Kidney (tissue), 13 donors: ENCODE measurements at regions not wholly inside any gene's neighbourhood (a gene's known extent, or its start where the extent isn't known, plus 50 kb on each side); places are given as distances from the start of the nearest gene placed in this dataset.
A peak's percentile ranks its signal among the peaks of the same experiment; 100 is the strongest.

Experiments used
- DNase-seq, 5 donors: peaks; one replicate each; pipeline ENCODE4 v3.0.0-alpha.2; 2013 to 2020
- FAIRE-seq: peaks from 2 replicates; lab custom pipeline; 2012; peaks lifted over from hg19 to GRCh38; lab: Jason Lieb, UNC
- H3K27ac ChIP-seq, 2 donors: one replicate each; pipeline ENCODE4 v1.7.0; 2013; ENCODE audit warnings: low read depth in 2 of 2, low read length in 2 of 2, inconsistent platforms in 1 of 2
- H3K27me3 ChIP-seq: one replicate; pipeline ENCODE4 v1.7.1; 2013; ENCODE audit warnings: low read length, inconsistent platforms; ENCODE audit not compliant: control insufficient read depth, insufficient read depth
- H3K36me3 ChIP-seq, 3 donors: one replicate each; pipeline versions ENCODE4 v1.7.0 to v1.7.1; 2013; ENCODE audit warnings: low read length in 3 of 3, control low read depth in 1 of 3, inconsistent platforms in 1 of 3; ENCODE audit not compliant: insufficient read depth in 3 of 3, control insufficient read depth in 2 of 3
- H3K4me1 ChIP-seq, 3 donors: one replicate each; pipeline versions ENCODE4 v1.7.0 to v1.7.1; 2013; ENCODE audit warnings: low read length in 3 of 3, inconsistent platforms in 1 of 3, low read depth in 1 of 3; ENCODE audit not compliant: control insufficient read depth in 2 of 3, insufficient read depth in 2 of 3
- H3K4me3 ChIP-seq, 3 donors: one replicate each; pipeline versions ENCODE4 v1.7.0 to v1.8.1; 2013; ENCODE audit warnings: low read length in 3 of 3, control low read depth in 1 of 3, inconsistent platforms in 1 of 3
- H3K9ac ChIP-seq, 3 donors: one replicate each; pipeline versions ENCODE4 v1.7.0 to v1.7.1; 2013; ENCODE audit warnings: low read length in 3 of 3, control low read depth in 1 of 3, inconsistent platforms in 1 of 3
- H3K9me3 ChIP-seq, 3 donors: one replicate each; pipeline versions ENCODE4 v1.7.0 to v1.7.1; 2013; ENCODE audit warnings: low read length in 3 of 3, control low read depth in 1 of 3, inconsistent platforms in 1 of 3; ENCODE audit not compliant: control insufficient read depth in 2 of 3, insufficient read depth in 1 of 3
- intact Hi-C: fragments of 100-400 bp; cut with DNase I; formaldehyde crosslinking; loops from one replicate; pipeline ENCODE4 v1.11.1; 2022
- TF ChIP-seq, protein P1 (sequence below): IDR thresholded peaks from 3 replicates; pipeline ENCODE4 v1.5.1; 2012; ENCODE audit warnings: mild to moderate bottlenecking, moderate library complexity, borderline replicate concordance; ENCODE audit not compliant: insufficient read depth; ENCODE audit errors: extremely low read depth
- donor health status: control.
- donor health status: control.
- donor health status: control.
- donor health status: control.
- donor health status: control.
- donor health status: DM: yes; HTN: yes; CAD: no.
- donor health status: Normal renal cell carcinoma (clear cell type).

DNA sequence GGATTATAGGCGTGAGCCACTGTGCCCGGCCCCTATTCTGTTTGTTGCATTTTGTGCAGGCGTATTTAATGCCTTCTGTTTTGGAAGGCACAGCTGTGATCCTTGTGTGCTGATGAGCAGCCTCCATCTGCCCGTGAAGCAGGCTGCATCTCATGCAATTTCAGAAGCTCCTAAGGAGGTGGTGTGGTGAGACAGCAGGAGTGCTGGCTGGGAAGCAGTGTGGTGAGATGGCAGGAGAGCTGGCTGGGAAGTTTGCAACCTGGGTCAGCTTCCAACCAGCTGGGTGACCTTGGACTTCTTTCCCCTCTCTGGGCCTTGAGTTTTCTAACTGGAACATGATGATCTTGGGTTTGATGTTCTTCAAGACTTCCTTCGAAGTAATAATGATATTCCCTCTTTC is 525.1 kb downstream of the TBC1D22A start:
- H3K4me3 ChIP-seq: no peak overlapping the region
- no peaks in the 10 kb centered on the region for H3K36me3 ChIP-seq
- no peak overlapping the region for H3K9ac ChIP-seq
- H3K4me1 ChIP-seq: no peaks in the 10 kb centered on the region
- H3K9me3 ChIP-seq: no peaks in the 10 kb centered on the region
- TF ChIP-seq, protein P1, sequence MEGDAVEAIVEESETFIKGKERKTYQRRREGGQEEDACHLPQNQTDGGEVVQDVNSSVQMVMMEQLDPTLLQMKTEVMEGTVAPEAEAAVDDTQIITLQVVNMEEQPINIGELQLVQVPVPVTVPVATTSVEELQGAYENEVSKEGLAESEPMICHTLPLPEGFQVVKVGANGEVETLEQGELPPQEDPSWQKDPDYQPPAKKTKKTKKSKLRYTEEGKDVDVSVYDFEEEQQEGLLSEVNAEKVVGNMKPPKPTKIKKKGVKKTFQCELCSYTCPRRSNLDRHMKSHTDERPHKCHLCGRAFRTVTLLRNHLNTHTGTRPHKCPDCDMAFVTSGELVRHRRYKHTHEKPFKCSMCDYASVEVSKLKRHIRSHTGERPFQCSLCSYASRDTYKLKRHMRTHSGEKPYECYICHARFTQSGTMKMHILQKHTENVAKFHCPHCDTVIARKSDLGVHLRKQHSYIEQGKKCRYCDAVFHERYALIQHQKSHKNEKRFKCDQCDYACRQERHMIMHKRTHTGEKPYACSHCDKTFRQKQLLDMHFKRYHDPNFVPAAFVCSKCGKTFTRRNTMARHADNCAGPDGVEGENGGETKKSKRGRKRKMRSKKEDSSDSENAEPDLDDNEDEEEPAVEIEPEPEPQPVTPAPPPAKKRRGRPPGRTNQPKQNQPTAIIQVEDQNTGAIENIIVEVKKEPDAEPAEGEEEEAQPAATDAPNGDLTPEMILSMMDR: no peak
- DNase-seq (peak in 1 of 5 donors; percentile 11), FAIRE-seq (no peak)
- no peak overlapping the region for H3K27ac ChIP-seq
- no peaks in the 10 kb centered on the region for H3K27me3 ChIP-seq
- intact Hi-C loops: no loop called here

- TF ChIP-seq, protein P1: no peak
- no peak for DNase-seq
- intact Hi-C loops: no loop called here
- Histone ChIP-seq H3K27ac (no peak overlapping the region), H3K4me1 (no peaks in the 10 kb centered on the region), H3K27me3 (no peaks in the 10 kb centered on the region), H3K4me3 (no peak overlapping the region), H3K36me3 (no peaks in the 10 kb centered on the region), H3K9me3 (no peaks in the 10 kb centered on the region), H3K9ac (no peak overlapping the region)
- no peak for FAIRE-seq
These were observed 524.1 kb downstream of the TBC1D22A start for GRCh38 chr22:47286590-47286989.

- Histone ChIP-seq H3K36me3 (no peaks in the 10 kb centered on the region), H3K4me3 (no peak overlapping the region), H3K27me3 (no peaks in the 10 kb centered on the region), H3K27ac (no peak overlapping the region), H3K4me1 (no peaks in the 10 kb centered on the region), H3K9me3 (no peaks in the 10 kb centered on the region), H3K9ac (no peak overlapping the region)
- TF ChIP-seq, protein P1: no peak
- intact Hi-C loops: no loop called here
- FAIRE-seq (no peak), DNase-seq (peak in 1 of 5 donors; percentile 69)
These were observed 523.5 kb downstream of the TBC1D22A start for GRCh38 chr22:47285981-47286380.

DNA sequence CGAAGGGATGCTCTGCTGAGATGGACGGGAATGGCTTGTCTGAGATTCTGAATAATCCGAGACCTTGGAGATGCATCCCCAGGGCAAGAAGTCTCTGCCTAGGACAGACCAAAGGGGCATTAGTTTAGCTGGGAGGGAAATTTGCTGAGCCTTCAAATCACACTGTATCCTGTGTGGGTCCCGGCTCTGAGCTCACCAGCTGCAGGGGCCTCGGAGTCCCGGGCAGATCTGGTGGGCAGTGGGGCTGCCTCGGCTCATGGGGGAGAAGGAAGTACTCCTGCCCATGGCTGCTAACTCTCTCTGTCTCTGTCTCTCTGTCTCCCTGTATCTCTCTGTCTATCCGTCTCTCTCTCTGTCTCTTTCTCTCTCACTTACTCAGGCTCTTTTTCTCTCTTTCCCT is 522.4 kb downstream of the TBC1D22A start:
- TF ChIP-seq, protein P1: no peak
- FAIRE-seq: no peak
- no peak overlapping the region for H3K27ac ChIP-seq
- no peak overlapping the region for H3K9ac ChIP-seq
- H3K27me3 ChIP-seq: no peaks in the 10 kb centered on the region
- H3K4me3 ChIP-seq: no peak overlapping the region
- no peaks in the 10 kb centered on the region for H3K4me1 ChIP-seq
- no peak for DNase-seq
- intact Hi-C loops: no loop called here
- no peaks in the 10 kb centered on the region for H3K9me3 ChIP-seq
- H3K36me3 ChIP-seq: no peaks in the 10 kb centered on the region
